ENCODE measurements at regions not wholly inside any gene's neighbourhood (a gene's known extent, or its start where the extent isn't known, plus 50 kb on each side); places are given as distances from the start of the nearest gene placed in this dataset.

DNA sequence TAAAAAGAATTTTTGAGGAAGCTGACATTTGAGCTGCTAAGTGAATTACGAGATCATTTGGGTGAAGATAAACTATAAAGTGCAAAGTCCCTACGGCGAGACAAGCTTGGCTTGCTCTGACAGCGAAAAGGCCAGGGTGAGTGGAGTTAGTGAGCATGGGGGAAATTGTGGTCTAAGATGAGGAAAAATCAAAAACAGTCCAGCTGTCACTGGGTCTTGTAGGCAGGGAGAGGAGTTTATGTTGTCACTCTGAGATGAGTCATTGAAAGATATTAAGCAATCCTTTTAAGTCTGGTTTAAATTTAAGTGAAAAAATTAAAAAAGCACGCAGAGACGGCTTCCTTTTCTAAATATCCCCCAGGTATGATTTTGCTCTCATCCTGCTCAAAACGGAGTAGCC, 601.9 kb downstream of the MRPL39 start:
- 79% methylated on average over 7 of the region's 7 CpGs for WGBS
- TF ChIP-seq, protein P1, sequence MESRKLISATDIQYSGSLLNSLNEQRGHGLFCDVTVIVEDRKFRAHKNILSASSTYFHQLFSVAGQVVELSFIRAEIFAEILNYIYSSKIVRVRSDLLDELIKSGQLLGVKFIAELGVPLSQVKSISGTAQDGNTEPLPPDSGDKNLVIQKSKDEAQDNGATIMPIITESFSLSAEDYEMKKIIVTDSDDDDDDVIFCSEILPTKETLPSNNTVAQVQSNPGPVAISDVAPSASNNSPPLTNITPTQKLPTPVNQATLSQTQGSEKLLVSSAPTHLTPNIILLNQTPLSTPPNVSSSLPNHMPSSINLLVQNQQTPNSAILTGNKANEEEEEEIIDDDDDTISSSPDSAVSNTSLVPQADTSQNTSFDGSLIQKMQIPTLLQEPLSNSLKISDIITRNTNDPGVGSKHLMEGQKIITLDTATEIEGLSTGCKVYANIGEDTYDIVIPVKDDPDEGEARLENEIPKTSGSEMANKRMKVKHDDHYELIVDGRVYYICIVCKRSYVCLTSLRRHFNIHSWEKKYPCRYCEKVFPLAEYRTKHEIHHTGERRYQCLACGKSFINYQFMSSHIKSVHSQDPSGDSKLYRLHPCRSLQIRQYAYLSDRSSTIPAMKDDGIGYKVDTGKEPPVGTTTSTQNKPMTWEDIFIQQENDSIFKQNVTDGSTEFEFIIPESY (IDR thresholded peaks at IDR 0.05): no peak
- TF ChIP-seq YY1 (IDR thresholded peaks at IDR 0.05) (no peak), FOXA1 (IDR thresholded peaks at IDR 0.05) (no peak), TAF1 (conservative IDR thresholded peaks at IDR 0.05) (no peak), NR2F2 (IDR thresholded peaks at IDR 0.05) (no peak), RXRA (IDR thresholded peaks at IDR 0.05) (no peak), HNF4A (conservative IDR thresholded peaks at IDR 0.05) (no peak), EGR1 (IDR thresholded peaks at IDR 0.05; ENCODE audit: low read depth in 2 of 2) (no peak), HNF4G (IDR thresholded peaks at IDR 0.05) (no peak), GABPA (IDR thresholded peaks at IDR 0.05 in 1 of 2, conservative IDR thresholded peaks at IDR 0.05 in 1 of 2) (no peak)
- TF ChIP-seq, protein P2, sequence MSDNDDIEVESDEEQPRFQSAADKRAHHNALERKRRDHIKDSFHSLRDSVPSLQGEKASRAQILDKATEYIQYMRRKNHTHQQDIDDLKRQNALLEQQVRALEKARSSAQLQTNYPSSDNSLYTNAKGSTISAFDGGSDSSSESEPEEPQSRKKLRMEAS (IDR thresholded peaks at IDR 0.05): no peak
- TF ChIP-seq, protein P3, sequence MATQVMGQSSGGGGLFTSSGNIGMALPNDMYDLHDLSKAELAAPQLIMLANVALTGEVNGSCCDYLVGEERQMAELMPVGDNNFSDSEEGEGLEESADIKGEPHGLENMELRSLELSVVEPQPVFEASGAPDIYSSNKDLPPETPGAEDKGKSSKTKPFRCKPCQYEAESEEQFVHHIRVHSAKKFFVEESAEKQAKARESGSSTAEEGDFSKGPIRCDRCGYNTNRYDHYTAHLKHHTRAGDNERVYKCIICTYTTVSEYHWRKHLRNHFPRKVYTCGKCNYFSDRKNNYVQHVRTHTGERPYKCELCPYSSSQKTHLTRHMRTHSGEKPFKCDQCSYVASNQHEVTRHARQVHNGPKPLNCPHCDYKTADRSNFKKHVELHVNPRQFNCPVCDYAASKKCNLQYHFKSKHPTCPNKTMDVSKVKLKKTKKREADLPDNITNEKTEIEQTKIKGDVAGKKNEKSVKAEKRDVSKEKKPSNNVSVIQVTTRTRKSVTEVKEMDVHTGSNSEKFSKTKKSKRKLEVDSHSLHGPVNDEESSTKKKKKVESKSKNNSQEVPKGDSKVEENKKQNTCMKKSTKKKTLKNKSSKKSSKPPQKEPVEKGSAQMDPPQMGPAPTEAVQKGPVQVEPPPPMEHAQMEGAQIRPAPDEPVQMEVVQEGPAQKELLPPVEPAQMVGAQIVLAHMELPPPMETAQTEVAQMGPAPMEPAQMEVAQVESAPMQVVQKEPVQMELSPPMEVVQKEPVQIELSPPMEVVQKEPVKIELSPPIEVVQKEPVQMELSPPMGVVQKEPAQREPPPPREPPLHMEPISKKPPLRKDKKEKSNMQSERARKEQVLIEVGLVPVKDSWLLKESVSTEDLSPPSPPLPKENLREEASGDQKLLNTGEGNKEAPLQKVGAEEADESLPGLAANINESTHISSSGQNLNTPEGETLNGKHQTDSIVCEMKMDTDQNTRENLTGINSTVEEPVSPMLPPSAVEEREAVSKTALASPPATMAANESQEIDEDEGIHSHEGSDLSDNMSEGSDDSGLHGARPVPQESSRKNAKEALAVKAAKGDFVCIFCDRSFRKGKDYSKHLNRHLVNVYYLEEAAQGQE (IDR thresholded peaks at IDR 0.05): no peak
- TF ChIP-seq, protein P4, sequence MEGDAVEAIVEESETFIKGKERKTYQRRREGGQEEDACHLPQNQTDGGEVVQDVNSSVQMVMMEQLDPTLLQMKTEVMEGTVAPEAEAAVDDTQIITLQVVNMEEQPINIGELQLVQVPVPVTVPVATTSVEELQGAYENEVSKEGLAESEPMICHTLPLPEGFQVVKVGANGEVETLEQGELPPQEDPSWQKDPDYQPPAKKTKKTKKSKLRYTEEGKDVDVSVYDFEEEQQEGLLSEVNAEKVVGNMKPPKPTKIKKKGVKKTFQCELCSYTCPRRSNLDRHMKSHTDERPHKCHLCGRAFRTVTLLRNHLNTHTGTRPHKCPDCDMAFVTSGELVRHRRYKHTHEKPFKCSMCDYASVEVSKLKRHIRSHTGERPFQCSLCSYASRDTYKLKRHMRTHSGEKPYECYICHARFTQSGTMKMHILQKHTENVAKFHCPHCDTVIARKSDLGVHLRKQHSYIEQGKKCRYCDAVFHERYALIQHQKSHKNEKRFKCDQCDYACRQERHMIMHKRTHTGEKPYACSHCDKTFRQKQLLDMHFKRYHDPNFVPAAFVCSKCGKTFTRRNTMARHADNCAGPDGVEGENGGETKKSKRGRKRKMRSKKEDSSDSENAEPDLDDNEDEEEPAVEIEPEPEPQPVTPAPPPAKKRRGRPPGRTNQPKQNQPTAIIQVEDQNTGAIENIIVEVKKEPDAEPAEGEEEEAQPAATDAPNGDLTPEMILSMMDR (IDR thresholded peaks at IDR 0.05; ENCODE audit: low read depth, low read length, missing input control): no peak
- DNase-seq (ENCODE audit: low spot score): no peak
- Histone ChIP-seq H3K27me3 (ENCODE audit: control insufficient read depth in 4 of 4, insufficient read depth in 4 of 4, low read length in 3 of 4) (no peaks in the 10 kb centered on the region), H3K27ac (ENCODE audit: low read depth in 1 of 2, low read length in 2 of 2) (no peak overlapping the region), H3K4me3 (ENCODE audit: low read depth in 1 of 3, low read length in 3 of 3) (no peak overlapping the region), H3K4me1 (ENCODE audit: control insufficient read depth in 4 of 4, insufficient read depth in 4 of 4, low read length in 3 of 4) (peaks cover 0 to 6% (median 0%) of the 10 kb centered on the region in 4 donors), H3K9ac (ENCODE audit: low read depth in 1 of 2, low read length in 2 of 2) (no peak overlapping the region), H3K36me3 (ENCODE audit: control insufficient read depth in 4 of 4, insufficient read depth in 3 of 4, low read depth in 1 of 4, low read length in 3 of 4) (no peaks in the 10 kb centered on the region), H3K9me3 (ENCODE audit: control insufficient read depth in 4 of 4, low read length in 3 of 4) (peaks cover 0 to 5% (median 2%) of the 10 kb centered on the region in 4 donors)

DNA sequence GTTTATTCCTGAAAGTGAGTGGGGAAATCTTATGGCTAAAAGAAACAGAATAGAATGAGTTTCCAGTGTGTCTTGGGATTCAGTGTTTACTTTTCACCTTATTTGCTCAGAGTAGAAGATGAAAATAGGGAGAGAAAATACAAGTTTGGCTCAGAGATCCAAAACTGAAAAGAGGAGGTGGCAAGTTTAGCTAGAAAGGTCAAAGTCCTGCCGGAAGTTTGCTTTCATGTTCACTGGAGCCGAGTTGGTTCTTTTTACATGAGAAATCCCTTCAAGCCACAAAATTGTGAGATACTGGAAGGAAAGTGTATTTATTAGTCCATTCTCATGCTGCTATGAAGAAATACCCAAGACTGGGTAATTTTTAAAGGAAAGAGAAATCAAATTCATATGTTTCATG, 604.6 kb downstream of the MRPL39 start:
- Histone ChIP-seq H3K4me1 (ENCODE audit: control insufficient read depth in 4 of 4, insufficient read depth in 4 of 4, low read length in 3 of 4) (peaks cover 0 to 6% (median 0%) of the 10 kb centered on the region in 4 donors), H3K9me3 (ENCODE audit: control insufficient read depth in 4 of 4, low read length in 3 of 4) (peaks cover 0 to 5% (median 2%) of the 10 kb centered on the region in 4 donors), H3K9ac (ENCODE audit: low read depth in 1 of 2, low read length in 2 of 2) (no peak overlapping the region), H3K36me3 (ENCODE audit: control insufficient read depth in 4 of 4, insufficient read depth in 3 of 4, low read depth in 1 of 4, low read length in 3 of 4) (no peaks in the 10 kb centered on the region), H3K27me3 (ENCODE audit: control insufficient read depth in 4 of 4, insufficient read depth in 4 of 4, low read length in 3 of 4) (no peaks in the 10 kb centered on the region), H3K27ac (ENCODE audit: low read depth in 1 of 2, low read length in 2 of 2) (no peak overlapping the region), H3K4me3 (ENCODE audit: low read depth in 1 of 3, low read length in 3 of 3) (no peak overlapping the region)
- no peak for TF ChIP-seq NR2F2 (IDR thresholded peaks at IDR 0.05)
- TF ChIP-seq, protein P2 (IDR thresholded peaks at IDR 0.05): no peak
- TF ChIP-seq, protein P1 (IDR thresholded peaks at IDR 0.05): no peak
- peak; percentile 45 for TF ChIP-seq HNF4G (IDR thresholded peaks at IDR 0.05)
- TF ChIP-seq, protein P5, sequence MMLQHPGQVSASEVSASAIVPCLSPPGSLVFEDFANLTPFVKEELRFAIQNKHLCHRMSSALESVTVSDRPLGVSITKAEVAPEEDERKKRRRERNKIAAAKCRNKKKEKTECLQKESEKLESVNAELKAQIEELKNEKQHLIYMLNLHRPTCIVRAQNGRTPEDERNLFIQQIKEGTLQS (IDR thresholded peaks at IDR 0.05): no peak
- TF ChIP-seq SP1 (IDR thresholded peaks at IDR 0.05): peak; percentile 32
- TF ChIP-seq GABPA (IDR thresholded peaks at IDR 0.05 in 1 of 2, conservative IDR thresholded peaks at IDR 0.05 in 1 of 2): peak in 1 of 2 donors; percentile 69
- TF ChIP-seq HNF4A (conservative IDR thresholded peaks at IDR 0.05): peak; percentile 82 to 84
- TF ChIP-seq, protein P3 (IDR thresholded peaks at IDR 0.05): no peak
- no peak for DNase-seq (ENCODE audit: low spot score)
- WGBS: 34% methylated on average over 2 of the region's 2 CpGs
